ENCODE measurements at regions not wholly inside any gene's neighbourhood (a gene's known extent, or its start where the extent isn't known, plus 50 kb on each side); places are given as distances from the start of the nearest gene placed in this dataset.

DNA sequence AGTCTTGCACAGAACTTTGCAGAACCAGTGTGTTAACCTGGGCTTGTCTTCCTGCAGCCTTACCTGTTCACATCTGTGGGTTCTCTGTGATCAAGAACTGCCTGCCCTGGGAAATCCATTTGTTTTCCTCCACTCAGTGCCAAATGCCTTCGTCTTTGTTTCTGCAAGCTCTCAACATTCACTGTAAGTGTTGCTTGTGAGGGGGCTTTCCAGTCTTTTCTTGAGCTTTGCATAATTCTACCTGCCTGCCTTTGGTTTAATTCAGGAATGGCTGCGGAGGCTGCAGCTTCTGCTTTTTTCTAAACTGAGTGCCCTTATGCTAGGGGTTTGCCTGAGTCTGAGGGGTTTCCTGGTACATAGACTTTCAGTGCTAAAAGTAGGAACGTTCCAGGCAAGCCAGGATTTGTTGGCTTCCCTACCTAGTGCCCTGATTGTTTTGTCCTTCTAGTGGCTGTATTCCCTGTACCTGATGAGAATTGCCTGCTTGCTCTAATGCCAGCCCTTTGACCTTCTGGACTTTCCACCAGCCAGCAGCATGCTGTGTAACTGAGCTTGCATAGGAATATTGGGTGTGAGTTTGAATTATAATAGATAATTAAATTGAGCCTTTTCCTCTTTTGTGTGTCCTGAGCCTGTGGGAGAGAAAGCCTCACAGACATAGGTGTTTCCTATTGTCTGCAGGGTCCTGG lies 96.6 kb upstream of the CLSTN2 start (continued):
- TF ChIP-seq, protein P1, sequence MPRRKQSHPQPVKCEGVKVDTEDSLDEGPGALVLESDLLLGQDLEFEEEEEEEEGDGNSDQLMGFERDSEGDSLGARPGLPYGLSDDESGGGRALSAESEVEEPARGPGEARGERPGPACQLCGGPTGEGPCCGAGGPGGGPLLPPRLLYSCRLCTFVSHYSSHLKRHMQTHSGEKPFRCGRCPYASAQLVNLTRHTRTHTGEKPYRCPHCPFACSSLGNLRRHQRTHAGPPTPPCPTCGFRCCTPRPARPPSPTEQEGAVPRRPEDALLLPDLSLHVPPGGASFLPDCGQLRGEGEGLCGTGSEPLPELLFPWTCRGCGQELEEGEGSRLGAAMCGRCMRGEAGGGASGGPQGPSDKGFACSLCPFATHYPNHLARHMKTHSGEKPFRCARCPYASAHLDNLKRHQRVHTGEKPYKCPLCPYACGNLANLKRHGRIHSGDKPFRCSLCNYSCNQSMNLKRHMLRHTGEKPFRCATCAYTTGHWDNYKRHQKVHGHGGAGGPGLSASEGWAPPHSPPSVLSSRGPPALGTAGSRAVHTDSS (tag by site-specific recombination; IDR thresholded peaks at IDR 0.05), result no peak
- TF ChIP-seq, protein P2, sequence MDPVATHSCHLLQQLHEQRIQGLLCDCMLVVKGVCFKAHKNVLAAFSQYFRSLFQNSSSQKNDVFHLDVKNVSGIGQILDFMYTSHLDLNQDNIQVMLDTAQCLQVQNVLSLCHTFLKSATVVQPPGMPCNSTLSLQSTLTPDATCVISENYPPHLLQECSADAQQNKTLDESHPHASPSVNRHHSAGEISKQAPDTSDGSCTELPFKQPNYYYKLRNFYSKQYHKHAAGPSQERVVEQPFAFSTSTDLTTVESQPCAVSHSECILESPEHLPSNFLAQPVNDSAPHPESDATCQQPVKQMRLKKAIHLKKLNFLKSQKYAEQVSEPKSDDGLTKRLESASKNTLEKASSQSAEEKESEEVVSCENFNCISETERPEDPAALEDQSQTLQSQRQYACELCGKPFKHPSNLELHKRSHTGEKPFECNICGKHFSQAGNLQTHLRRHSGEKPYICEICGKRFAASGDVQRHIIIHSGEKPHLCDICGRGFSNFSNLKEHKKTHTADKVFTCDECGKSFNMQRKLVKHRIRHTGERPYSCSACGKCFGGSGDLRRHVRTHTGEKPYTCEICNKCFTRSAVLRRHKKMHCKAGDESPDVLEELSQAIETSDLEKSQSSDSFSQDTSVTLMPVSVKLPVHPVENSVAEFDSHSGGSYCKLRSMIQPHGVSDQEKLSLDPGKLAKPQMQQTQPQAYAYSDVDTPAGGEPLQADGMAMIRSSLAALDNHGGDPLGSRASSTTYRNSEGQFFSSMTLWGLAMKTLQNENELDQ (tag by site-specific recombination; IDR thresholded peaks at IDR 0.05; ENCODE audit: low read depth), result no peak
- no peak for TF ChIP-seq ZNF274 (IDR thresholded peaks at IDR 0.05; ENCODE audit: low read length)
- TF ChIP-seq ZNF274 (tag by site-specific recombination; IDR thresholded peaks at IDR 0.05; ENCODE audit: borderline replicate concordance), result no peak
- TF ChIP-seq TRIM28 (IDR thresholded peaks at IDR 0.05; ENCODE audit: borderline replicate concordance, low read length), result no peak
- TF ChIP-seq ZFP3 (tag by site-specific recombination; IDR thresholded peaks at IDR 0.05; ENCODE audit: low read depth), result no peak
- TF ChIP-seq MEIS1 (CRISPR knock-in tag; IDR thresholded peaks at IDR 0.05; ENCODE audit: borderline replicate concordance), result no peak

- ChIA-PET POLR2A (no interaction called here), CTCF (no interaction called here)
- Histone ChIP-seq H3K27ac (ENCODE audit: extremely low read depth, low read depth, low read length) (no peak overlapping the region), H3K9me3 (ENCODE audit: control insufficient read depth, insufficient read depth, low read depth, low read length) (no peaks in the 10 kb centered on the region), H3K36me3 (ENCODE audit: control insufficient read depth in 2 of 2, insufficient read depth in 1 of 2, low read length in 2 of 2) (no peaks in the 10 kb centered on the region), H3K4me1 (ENCODE audit: control insufficient read depth, insufficient read depth, low read length) (no peaks in the 10 kb centered on the region), H3K4me3 (ENCODE audit: low read depth, low read length) (no peak overlapping the region)
- TF ChIP-seq ZNF596 (tag by site-specific recombination; IDR thresholded peaks at IDR 0.05), result no peak
- no peak for TF ChIP-seq EGR2 (tag by site-specific recombination; IDR thresholded peaks at IDR 0.05; ENCODE audit: low read depth)
- TF ChIP-seq ZNF391 (tag by site-specific recombination; IDR thresholded peaks at IDR 0.05; ENCODE audit: borderline replicate concordance, low read depth), result no peak
- TF ChIP-seq SCRT2 (tag by site-specific recombination; IDR thresholded peaks at IDR 0.05), result no peak
- TF ChIP-seq SP2 (tag by site-specific recombination; IDR thresholded peaks at IDR 0.05), result no peak
- no peak for TF ChIP-seq ZNF341 (tag by site-specific recombination; IDR thresholded peaks at IDR 0.05; ENCODE audit: low read depth)
- no peak for TF ChIP-seq ZNF747 (tag by site-specific recombination; IDR thresholded peaks at IDR 0.05)
These were observed 98.1 kb upstream of the CLSTN2 start for GRCh38 chr3:139836698-139837464.

DNA sequence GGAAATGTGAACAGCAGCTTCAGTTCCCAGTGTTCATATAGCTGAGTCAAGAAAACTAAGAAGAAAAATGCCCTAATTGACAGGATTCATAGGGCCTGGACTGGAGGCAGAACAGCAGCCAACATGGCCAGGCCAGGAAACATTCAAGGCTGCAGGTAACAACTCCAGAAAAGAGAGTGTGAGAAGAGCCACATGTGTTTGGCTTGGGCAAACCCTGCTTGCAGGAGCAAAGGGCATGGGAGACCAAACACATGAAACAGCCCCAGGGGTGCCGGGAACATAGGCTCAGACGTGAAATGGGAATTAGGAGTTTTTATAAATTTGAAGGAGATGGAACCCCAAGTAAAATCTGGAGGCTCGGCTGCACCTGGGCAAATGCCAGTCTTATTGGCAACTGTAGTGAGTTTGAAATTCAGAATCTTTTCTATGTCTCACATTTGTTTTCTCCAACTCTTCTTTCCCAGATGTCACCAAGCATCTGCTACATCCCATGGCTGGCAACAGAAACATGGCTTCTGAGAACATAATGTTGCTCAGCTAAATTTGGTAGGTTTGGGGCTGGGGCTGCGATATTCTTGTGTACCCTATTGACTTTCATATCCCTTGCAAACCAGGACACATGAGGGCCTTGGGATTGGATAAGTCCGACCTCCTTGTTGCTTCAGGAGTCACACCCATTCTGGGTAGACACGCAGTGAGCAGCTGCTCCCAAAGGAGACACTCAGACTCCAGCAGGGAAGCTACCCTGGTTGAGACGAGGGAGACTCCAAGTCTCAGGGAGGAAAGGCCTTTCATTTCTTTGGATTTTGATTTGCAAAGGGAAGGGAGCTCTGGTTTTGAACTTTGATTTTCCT lies 98.9 kb upstream of the CLSTN2 start:
- CTCF ChIA-PET, result interaction anchor here (0.7 kb wide), 1 partner anchor 75 kb away, joined by 3 read pairs; no protein-coding TSS in a partner anchor

More for the DNA sequence above, 98.9 kb upstream of the CLSTN2 start:
- Histone ChIP-seq H3K4me1 (ENCODE audit: control insufficient read depth, insufficient read depth, low read length) (no peaks in the 10 kb centered on the region), H3K4me3 (ENCODE audit: low read depth, low read length) (no peak overlapping the region), H3K9me3 (ENCODE audit: control insufficient read depth, insufficient read depth, low read depth, low read length) (no peaks in the 10 kb centered on the region), H3K36me3 (ENCODE audit: control insufficient read depth in 2 of 2, insufficient read depth in 1 of 2, low read length in 2 of 2) (no peaks in the 10 kb centered on the region), H3K27ac (ENCODE audit: extremely low read depth, low read depth, low read length) (no peak overlapping the region)
- no peak for TF ChIP-seq ZNF747 (tag by site-specific recombination; IDR thresholded peaks at IDR 0.05)
- POLR2A ChIA-PET, result no interaction called here

Data from HEK293 (cell line).